Muscle of arm (tissue), 1 donor: ENCODE measurements at regions not wholly inside any gene's neighbourhood (a gene's known extent, or its start where the extent isn't known, plus 50 kb on each side); places are given as distances from the start of the nearest gene placed in this dataset.
A peak's percentile ranks its signal among the peaks of the same experiment; 100 is the strongest.
"Not testable (repeated sequence)": the region's sequence is repeated elsewhere in the genome, so short reads cannot be mapped to it uniquely, and the experiment has no call there.

Source experiments
- DNase-seq: peaks from one replicate; pipeline ENCODE4 v3.0.0-alpha.2; 2013

DNA sequence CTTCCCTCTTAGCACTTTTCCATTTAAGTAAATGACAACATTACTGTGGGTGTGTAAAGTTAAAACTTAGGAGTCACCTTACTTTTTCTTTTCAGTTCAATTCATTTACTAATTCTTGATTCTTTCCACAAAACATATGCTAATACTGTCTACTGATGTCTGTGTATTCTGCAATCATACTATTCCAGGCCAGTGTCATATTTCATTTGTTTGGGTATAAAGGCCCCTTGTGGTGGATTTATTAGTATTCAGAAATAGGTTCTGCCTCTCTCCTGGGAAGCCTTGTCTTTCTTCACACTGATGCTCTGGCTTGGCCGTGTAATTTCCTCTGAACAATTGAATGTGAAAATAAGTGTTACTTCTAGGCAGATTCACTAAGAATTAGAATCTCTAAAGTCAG, 621.9 kb upstream of the SPRY2 start:
- DNase-seq: no peak

- DNase-seq: no peak
These were observed 621.2 kb upstream of the SPRY2 start for GRCh38 chr13:80962173-80962572.

- DNase-seq: peak; percentile 25
These were observed 616.2 kb upstream of the SPRY2 start for GRCh38 chr13:80957019-80957655.

GRCh38 chr13:80955501-80955900, 614.6 kb upstream of the SPRY2 start:
- no peak for DNase-seq

DNA sequence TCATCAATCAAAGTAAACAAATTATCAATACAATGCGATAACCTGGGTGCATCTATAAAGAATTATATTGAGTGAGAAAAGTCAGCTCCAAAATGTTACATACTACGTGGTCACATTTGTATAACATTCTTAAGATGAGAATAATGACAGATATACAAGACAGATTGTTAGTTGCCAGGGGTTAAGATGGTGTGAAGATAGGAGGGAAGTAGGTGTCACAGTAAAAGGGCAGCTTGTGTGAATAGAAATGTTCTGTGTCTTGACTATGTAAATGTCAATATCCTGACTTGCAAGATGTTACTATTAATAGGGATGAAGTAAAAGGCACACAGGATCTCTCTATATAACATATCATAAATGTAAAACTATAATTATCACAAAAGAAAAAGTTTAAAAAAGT, 611.2 kb upstream of the SPRY2 start:
- DNase-seq: no peak

- no peak for DNase-seq
These were observed 605.3 kb upstream of the SPRY2 start for GRCh38 chr13:80946008-80946802.

GRCh38 chr13:80945328-80945727, 604.4 kb upstream of the SPRY2 start:
- no peak for DNase-seq

- no peak for DNase-seq
These were observed 598.7 kb upstream of the SPRY2 start for GRCh38 chr13:80939581-80939980.

- peak; percentile 21 for DNase-seq
These were observed 590.8 kb upstream of the SPRY2 start for GRCh38 chr13:80931766-80932165.

GRCh38 chr13:80931118-80931517, 590.2 kb upstream of the SPRY2 start:
- DNase-seq: no peak

GRCh38 chr13:80928241-80928640, 587.3 kb upstream of the SPRY2 start:
- no peak for DNase-seq

DNA sequence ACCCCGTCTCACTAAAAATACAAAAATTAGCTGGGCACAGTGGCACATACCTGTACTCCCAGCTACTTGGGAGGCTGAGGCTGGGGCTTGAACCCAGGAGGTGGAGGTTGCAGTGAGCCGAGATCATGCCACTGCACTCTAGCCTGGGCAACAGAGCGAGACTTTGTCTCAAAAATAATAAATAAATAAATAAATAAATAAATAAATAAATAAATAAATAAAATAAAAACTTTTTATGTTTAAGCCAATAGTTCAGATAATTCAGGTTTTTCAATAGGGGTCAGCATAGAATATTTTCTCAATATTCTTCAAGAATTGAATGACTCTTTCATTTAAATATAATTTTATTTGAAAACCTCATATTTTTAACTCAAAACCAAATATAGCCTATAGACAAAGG, 585.1 kb upstream of the SPRY2 start:
- not testable (repeated sequence) for DNase-seq

GRCh38 chr13:80924596-80924995, 583.7 kb upstream of the SPRY2 start:
- DNase-seq: no peak

GRCh38 chr13:80923907-80924306, 583.0 kb upstream of the SPRY2 start:
- no peak for DNase-seq

- DNase-seq: no peak
These were observed 581.0 kb upstream of the SPRY2 start for GRCh38 chr13:80921971-80922370.

GRCh38 chr13:80921541-80921940, 580.6 kb upstream of the SPRY2 start:
- peak; percentile 56 for DNase-seq

GRCh38 chr13:80906860-80907259, 565.9 kb upstream of the SPRY2 start:
- no peak for DNase-seq

- DNase-seq: no peak
These were observed 563.5 kb upstream of the SPRY2 start for GRCh38 chr13:80904386-80904785.

DNA sequence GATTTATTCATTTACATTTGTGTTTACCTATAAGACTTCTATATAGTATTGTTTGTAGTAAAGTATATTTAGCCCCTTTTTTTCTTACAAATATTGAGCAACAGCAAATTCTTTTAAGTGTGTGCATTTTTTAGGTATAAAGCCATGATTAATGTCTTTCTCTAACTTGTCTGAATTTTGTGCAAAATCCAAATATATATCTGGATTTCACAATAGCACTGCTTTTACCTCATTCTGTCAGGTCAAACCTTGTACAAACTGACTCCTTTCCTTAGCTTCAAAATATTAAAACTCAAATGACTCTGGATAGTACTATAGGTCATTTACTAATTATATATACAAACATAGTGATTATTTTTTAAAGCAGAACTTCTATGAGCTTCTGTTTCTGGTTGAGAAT, 563.0 kb upstream of the SPRY2 start:
- DNase-seq: no peak

- DNase-seq: peak; percentile 83
These were observed 560.6 kb upstream of the SPRY2 start for GRCh38 chr13:80901530-80901929.

DNA sequence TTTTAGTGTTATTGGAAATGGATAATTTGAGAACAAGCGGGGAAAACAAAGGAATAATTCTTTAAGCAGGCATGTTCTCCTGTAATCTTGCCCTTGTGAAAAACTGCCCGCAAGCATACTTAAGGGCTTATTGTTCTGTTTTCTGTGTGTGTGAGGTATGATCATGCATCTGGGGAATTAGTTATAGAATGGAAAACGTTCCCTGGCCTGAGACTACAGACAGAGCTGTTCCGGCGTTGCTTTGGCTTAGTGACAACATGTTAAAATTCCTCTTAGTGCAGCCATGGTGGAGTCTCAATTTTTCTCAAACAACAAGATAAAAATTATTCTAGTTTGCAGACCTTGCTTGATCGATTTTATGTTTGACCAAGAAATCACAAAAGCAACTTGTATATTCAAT, 560.2 kb upstream of the SPRY2 start:
- peak; percentile 93 for DNase-seq

DNA sequence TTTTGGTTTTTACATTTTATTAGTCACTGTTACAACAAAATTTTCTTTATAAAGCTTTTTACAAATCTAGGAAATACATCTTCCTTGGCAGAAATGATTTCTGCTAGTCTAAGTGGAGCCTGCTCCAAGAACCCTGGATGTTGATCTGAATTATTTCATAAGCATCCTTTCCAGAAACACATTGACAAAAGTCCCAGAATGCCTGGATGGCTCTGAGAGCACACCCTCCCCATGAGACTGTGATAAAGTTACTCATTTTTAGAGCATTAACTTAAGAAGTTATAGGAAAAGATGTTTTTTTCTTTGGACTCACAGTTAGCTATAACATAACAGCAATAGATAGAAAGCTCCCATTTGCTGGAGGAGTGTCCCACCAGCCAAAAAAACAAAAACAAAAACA, 559.6 kb upstream of the SPRY2 start:
- DNase-seq: peak; percentile 86

DNA sequence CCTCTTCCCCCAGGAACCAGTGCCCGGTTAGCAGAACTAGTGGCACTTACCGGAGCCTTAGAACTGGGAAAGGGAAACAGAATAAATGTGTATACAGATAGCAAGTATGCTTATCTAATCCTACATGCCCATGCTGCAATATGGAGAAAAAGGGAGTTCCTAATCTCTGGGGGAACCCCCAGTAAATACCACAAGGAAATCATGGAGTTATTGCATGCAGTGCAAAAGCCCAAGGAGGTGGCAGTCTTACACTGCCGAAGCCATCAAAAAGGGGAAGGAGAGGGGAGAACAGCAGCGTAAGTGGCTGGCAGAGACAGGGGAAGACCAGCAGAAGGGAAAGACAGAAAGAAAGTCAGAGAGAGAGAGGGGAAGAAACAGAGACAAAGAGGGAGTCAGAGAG, 556.7 kb upstream of the SPRY2 start:
- not testable (repeated sequence) for DNase-seq

DNA sequence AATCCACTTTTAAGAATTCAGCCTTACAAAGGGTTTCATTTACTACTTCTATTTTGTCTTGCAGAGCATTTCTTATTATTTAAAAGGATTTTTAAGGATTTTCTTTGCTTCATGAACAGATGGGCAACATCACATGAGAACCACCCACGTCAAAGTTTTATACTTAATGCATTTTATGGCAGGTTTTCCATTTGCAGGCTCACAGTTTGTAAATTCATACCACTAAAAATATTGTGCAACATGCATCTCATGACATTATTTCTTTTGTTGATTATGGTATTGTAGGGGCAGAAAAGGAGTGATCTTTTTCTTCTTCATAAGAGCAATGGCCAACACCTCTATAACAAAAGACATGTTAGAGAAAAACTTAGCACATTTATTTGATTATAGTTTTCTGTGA, 554.0 kb upstream of the SPRY2 start:
- DNase-seq: no peak
